Neural crest cell (in vitro differentiated cells): ENCODE measurements at regions not wholly inside any gene's neighbourhood (a gene's known extent, or its start where the extent isn't known, plus 50 kb on each side); places are given as distances from the start of the nearest gene placed in this dataset.

Experiments
- DNase-seq: peaks from one replicate; pipeline ENCODE4 v3.0.0; 2021; ENCODE audit warnings: low read depth, mixed read lengths, low spot score
- H3K27ac Mint-ChIP-seq: one replicate; pipeline ENCODE4 v1.8.0; 2021; ENCODE audit warnings: mild to moderate bottlenecking, mixed read lengths; ENCODE audit not compliant: unreplicated experiment
- H3K27me3 Mint-ChIP-seq: 2 replicates; pipeline ENCODE4 v1.8.0; 2021; ENCODE audit warnings: low read depth, mild to moderate bottlenecking, mixed read lengths
- H3K36me3 Mint-ChIP-seq: 2 replicates; pipeline ENCODE4 v1.8.0; 2021; ENCODE audit warnings: low read depth, mild to moderate bottlenecking, mixed read lengths
- H3K4me1 Mint-ChIP-seq: 2 replicates; pipeline ENCODE4 v1.8.0; 2021; ENCODE audit warnings: mixed read lengths
- H3K4me3 Mint-ChIP-seq: one replicate; pipeline ENCODE4 v1.8.0; 2021; ENCODE audit warnings: mild to moderate bottlenecking, mixed read lengths
- H3K9me3 Mint-ChIP-seq: 2 replicates; pipeline ENCODE4 v1.8.0; 2021; ENCODE audit warnings: mixed read lengths
- CTCF ChIP-seq: fragments of 200-600 bp; sonication (generic); conservative IDR thresholded peaks from 2 replicates; pipeline ENCODE4 v1.5.0; 2021; ENCODE audit warnings: antibody characterized with exemption, mild to moderate bottlenecking

- no peaks in the 10 kb centered on the region for H3K36me3 Mint-ChIP-seq
- H3K27ac Mint-ChIP-seq = no peak overlapping the region
- peaks cover 6% of the 10 kb centered on the region for H3K4me1 Mint-ChIP-seq
- no peak for DNase-seq
- H3K9me3 Mint-ChIP-seq = peaks cover 8% of the 10 kb centered on the region
- H3K4me3 Mint-ChIP-seq = no peak overlapping the region
- no peak for TF ChIP-seq CTCF
- H3K27me3 Mint-ChIP-seq = no peaks in the 10 kb centered on the region
These were observed 465.5 kb upstream of the CTSO start for GRCh38 chr4:156419080-156419685.

- Mint-ChIP-seq H3K27me3 (no peaks in the 10 kb centered on the region), H3K4me3 (no peak overlapping the region), H3K4me1 (peaks cover 6% of the 10 kb centered on the region), H3K9me3 (peaks cover 6% of the 10 kb centered on the region), H3K36me3 (no peaks in the 10 kb centered on the region), H3K27ac (no peak overlapping the region)
- no peak for TF ChIP-seq CTCF
- DNase-seq = no peak
These were observed 460.7 kb upstream of the CTSO start for GRCh38 chr4:156414406-156414805.

- Mint-ChIP-seq H3K4me1 (no peaks in the 10 kb centered on the region), H3K9me3 (peaks cover 6% of the 10 kb centered on the region), H3K27me3 (no peaks in the 10 kb centered on the region), H3K27ac (no peak overlapping the region), H3K4me3 (no peak overlapping the region), H3K36me3 (no peaks in the 10 kb centered on the region)
- TF ChIP-seq CTCF = no peak
- no peak for DNase-seq
These were observed 459.8 kb upstream of the CTSO start for GRCh38 chr4:156413239-156414135.

- no peak for DNase-seq
- no peaks in the 10 kb centered on the region for H3K36me3 Mint-ChIP-seq
- no peak overlapping the region for H3K4me3 Mint-ChIP-seq
- peaks cover 8% of the 10 kb centered on the region for H3K9me3 Mint-ChIP-seq
- H3K4me1 Mint-ChIP-seq = no peaks in the 10 kb centered on the region
- H3K27ac Mint-ChIP-seq = no peak overlapping the region
- TF ChIP-seq CTCF = no peak
- no peaks in the 10 kb centered on the region for H3K27me3 Mint-ChIP-seq
These were observed 457.9 kb upstream of the CTSO start for GRCh38 chr4:156411531-156411930.

- H3K9me3 Mint-ChIP-seq = peaks cover 15% of the 10 kb centered on the region
These were observed 455.1 kb upstream of the CTSO start for GRCh38 chr4:156408749-156409148.

More at GRCh38 chr4:156408749-156409148, 455.1 kb upstream of the CTSO start:
- Mint-ChIP-seq H3K36me3 (peaks cover 3% of the 10 kb centered on the region), H3K4me1 (no peaks in the 10 kb centered on the region), H3K27me3 (no peaks in the 10 kb centered on the region), H3K27ac (no peak overlapping the region), H3K4me3 (no peak overlapping the region)
- no peak for DNase-seq
- TF ChIP-seq CTCF = no peak
